GM19438 (cell line): ENCODE measurements at regions not wholly inside any gene's neighbourhood (a gene's known extent, or its start where the extent isn't known, plus 50 kb on each side); places are given as distances from the start of the nearest gene placed in this dataset.
A peak's percentile ranks its signal among the peaks of the same experiment; 100 is the strongest.

Experiments
- ATAC-seq: cut with Tn5 transposase; IDR thresholded peaks from one replicate; pipeline ENCODE4 v1.9.1; 2021; ENCODE audit warnings: low read depth; ENCODE audit not compliant: unreplicated experiment

DNA sequence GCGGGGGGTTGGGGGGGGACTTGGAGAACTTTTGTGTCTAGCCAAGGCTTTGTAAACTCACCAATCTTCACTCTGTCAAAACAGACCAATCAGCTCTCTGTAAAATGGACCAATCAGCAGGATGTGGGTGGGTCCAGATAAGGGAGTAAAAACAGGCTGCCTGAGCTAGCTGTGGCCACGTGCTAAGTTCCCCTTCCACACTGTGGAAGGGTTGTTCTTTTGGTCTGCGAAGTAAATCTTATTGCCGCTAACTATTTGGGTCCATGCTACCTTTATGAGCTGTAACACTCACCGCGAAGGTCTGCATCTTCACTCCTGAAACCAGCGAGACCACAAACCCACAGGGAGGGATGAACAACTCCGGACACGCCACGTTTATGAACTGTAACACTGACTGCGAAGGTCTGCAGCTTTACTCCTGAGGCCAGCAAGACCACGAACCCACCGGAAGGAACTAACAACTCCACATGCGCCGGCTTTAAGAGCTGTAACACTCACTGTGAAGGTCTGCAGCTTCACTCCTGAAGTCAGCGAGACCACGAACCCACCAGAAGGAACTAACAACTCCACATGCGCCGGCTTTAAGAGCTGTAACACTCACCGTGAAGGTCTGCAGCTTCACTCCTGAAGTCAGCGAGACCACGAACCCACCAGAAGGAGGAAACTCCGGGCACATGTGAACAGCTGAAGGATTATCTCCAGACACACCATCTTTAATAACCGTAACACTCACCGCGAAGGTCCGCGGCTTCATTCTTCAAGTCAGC, 186.6 kb downstream of the ID4 start:
- ATAC-seq: peak; percentile 72

DNA sequence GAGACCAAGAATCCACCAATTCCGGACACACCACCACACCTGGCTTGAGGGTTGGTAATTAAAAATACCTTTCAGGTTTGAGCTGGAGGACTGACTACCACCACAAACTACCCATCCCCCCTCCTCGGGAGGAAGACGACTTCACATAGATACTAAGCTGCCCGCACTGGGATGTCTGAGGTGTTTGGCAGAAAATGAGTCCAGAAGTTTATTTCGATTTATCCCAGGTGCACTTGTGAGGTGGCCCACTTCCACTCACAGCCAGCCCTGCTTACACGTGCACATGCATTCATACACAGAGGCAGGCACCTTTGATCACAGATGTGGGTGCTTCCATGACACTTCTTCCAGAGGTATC, 187.1 kb downstream of the ID4 start:
- ATAC-seq: no peak

DNA sequence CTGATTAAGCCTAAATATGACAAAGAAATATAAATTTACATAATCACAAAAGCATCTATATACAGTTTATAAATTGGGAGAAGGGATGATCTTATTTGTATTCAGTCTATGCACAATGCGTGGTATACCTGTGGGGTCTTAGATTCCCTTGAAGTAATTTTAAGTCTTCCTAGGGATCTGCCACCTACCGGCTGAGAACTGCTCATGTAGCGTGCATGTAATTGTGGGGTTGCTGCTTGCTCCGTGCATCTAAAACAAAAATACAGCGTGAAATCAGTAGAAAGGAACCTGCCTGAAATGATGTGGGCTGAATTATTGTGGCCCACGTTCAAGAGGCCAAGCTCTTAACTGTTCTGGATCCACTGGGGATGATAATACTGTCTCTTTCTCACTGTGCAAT, 187.3 kb downstream of the MBOAT1 start:
- ATAC-seq: no peak

DNA sequence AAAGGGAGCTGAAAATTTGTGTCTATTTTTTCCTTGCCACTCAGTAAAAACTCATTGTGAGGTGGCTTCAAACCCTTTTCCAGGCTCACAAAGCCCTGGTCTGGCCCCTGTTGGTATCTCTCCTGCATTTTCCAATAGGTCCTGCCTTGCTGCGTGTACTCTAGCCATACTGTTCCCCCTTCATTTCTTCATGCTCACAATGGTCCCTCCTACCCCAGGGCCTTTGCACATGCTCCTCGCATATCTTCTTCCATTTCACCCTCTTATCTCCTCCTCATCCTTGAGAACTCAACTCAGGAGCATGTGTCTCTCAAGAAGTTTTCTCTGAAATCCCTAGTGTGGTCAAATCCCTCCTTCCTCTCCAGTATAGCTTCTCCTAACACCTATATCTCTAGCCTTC, 186.6 kb downstream of the MBOAT1 start:
- ATAC-seq: no peak

DNA sequence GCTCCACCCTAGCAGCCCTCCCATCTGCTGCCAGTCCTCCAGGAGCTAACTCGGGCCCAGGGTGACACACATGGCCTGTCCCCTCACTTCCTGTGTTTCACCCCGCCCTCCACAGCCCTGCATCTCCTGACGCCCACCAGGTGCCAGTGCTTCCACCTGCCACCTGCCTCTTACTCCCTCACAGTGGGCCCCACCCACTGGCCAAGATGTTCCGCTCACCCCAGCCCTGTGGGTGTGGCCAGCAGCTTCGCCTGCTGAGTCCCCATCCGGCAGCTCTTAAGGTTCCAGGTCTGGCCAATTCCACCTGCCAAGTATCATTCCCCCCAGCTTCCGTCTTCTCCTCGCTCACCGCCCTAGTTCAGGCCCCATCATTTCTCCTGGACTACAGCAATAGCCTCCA, 184.1 kb downstream of the MBOAT1 start:
- no peak for ATAC-seq

DNA sequence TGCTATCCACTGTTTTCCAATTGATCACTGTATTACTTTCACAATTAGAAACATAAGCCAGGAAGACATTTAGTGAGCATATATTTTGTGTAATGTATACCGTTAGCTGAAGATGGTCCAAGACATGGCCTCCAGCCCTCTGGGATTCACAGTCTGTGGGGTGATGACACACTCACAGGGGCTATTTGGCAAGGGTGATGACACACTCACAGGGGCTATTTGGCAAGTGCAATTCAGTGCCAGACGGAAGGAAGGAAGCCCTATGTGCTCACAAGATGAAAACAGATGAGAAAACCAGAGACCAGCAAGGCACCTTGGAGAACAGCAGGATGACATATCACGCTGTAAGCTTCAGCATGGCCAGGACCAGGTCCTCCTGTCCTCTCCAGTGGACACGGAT, 183.7 kb downstream of the MBOAT1 start:
- no peak for ATAC-seq

DNA sequence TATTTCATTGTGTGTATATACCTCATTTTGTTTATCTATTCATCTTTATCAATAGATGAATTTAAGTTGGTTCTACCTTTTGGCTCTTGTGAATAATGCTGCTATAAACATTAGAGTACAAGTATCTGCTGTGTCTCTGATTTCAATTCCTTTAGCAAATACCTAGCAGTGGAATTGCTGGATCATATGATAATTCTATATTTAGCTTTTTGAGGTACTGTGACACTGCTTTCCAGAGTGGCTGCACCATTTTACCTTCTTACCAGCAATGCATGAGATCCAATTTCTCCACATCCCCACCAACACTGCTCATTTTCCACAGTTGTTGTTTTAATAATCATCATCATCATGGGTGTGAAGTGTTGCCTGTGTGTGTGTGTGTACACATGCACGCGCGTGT, 182.3 kb downstream of the MBOAT1 start:
- ATAC-seq: no peak

DNA sequence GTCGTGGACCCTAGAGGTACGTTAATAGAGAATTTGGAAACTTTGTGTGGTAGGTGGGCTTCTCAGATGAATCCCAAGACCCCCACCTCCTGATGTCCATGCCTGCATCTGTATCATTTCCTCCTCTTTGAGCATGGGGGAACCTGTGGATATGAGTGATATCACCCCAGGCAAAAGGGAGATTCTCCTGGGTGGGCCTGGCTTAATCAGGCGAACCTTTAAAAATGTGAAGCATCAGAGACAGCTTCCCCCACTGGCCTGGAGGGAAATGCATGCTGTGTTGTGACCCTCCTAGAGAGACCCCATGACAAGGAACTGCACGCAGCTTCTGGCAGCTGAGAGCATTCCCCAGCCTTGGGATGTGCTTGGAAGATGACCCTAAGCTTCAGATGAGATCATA, 180.9 kb downstream of the MBOAT1 start:
- ATAC-seq: no peak

DNA sequence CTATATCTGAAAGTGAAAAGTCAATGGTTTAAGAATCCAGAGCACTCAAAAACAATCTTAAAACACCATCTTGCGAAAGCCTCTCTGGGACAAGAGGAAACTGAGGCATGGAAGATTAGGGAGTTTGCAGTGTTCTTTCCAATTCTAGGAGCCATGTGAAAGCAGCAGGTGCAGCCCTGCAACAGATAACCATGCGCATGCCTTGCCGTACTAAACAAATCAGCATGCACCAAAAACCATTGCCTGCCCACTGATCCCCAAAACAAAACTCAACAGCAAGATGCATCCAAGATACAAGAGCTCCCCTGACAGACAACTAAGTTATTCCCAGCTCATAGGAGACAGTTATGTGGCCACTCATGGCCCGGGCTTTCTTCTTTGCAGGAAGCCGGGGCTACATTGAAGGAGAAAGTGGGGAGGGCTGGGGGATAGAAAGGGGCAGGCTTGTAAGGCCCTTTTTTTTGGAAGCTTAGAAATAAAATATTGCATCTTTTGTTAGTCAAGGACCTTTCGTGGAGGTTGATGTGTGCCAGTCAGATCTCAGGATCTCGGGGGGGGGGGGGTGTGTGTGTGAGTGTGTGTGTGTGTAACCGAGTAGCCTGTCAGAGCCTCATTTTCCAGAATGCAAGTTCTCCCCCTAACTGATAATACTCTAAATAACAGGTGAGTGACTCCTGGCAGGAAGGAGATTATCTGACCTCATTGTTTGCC, 178.4 kb downstream of the MBOAT1 start:
- no peak for ATAC-seq

DNA sequence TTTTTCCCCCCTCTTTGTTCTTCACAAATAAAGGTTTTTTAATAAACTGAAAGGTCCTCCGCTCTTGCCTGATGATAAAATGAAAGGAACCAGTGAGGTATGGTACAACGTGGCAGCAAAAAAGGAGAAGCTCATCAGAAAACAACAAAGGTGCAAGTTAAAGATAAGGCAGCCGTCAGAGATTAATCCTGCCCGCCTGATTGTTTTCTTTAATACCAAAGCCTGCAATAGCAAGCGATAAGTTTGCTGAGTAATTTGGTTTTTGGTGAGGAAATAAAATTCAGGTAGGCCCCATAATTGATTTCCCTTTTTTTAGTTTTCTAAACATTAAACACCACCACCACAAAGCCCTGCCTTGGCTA, 177.9 kb downstream of the MBOAT1 start:
- ATAC-seq: no peak

DNA sequence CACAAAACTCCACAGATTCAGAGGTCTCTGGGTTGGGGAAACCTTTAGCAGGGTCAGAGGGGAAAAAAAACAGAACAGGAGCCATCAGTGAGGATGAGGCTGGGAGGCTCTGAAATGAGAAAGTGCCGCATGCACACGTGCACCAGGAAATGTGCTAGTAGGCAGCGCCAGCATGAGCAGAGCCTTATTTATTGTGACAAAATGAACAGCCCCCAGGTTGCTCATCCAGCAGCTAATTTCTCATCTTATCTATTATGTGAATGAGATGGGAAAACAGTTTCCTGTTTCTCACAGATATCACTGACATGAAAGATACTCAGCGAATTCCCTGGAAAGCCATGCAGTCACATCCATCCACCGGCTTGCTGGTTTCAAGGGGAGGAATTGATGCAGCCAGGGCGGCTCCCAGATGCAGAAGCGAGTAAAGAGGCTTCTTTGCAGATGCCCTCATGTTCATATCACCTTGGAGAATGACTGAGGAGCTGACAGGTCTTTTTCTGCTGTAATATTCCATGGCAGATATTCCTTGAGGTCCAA, 176.1 kb downstream of the MBOAT1 start:
- ATAC-seq: no peak

DNA sequence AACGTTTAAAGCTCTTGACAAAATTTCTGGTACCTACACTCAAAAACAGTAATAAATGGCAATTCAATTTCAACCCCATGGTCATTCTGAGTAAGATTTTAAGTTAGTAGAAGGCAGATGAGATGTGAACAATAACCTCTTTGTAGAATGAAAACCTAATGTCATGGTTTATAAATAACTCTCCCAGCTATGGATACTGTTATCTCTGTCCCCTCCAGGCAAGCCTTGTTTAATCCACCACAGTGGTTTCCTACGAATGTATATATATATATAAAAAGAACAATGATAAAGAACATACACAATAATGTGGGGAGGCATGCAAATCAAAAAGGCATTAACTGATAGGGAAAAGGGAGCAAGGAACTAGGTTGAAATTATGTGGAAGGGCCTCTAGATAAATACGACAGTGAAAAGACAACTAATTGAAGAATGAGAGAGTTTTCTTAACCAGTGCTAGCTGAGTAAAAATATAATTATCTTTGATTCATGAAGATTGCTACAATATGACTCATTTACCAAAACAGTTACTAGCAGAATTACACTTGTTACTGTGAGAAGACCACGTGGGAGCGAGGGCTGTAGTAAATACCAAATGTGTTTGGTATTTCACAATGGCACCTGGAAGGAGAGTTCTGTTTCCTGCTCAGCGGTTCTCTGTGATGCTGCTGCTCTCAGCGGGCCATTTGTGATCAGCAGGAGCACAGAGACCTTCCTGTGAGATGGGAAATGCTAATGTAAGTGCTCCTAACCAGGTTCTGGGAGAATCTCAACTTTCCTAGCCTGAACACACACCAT, 173.7 kb downstream of the MBOAT1 start:
- no peak for ATAC-seq

DNA sequence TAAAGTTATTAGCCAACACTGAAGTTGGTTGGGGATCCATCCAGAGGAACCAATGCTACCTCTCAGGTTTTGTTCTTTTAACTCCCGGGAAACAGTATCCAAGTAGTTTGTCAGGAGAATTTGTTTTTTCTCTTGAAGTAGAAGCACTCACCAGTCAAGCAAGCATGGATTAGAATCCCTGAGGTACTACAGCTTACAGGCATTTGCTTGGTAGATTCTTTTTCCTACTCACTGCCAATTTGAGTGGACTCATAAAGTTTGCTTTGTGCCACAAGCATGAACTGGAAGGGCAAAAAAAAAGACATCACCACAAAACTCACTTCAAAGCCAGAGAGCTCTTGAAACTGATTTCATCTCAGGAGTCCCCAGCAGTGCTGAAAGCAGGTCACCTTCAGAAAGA, 167.4 kb downstream of the MBOAT1 start:
- no peak for ATAC-seq
